ENCODE measurements at regions not wholly inside any gene's neighbourhood (a gene's known extent, or its start where the extent isn't known, plus 50 kb on each side); places are given as distances from the start of the nearest gene placed in this dataset.

DNA sequence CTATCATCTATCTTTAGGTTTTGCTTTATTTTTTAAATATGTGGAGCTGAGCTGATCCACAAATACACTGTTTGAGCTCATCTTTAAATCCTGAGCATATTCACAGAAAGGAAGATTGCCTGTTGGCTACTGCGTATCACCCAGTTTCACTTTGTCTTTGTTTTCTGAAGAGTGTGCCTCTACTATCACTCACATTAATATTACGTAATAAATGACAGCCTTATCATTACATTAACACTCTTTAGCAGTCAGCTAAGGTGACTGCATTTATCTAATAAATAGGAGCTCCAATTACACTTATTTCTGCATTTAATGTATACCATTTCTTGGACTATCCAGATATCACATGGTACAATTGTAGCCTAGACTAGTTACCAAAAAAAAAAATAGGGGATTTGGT, 511.7 kb downstream of the NR2F1-AS1 start:
- TF ChIP-seq, protein P1, sequence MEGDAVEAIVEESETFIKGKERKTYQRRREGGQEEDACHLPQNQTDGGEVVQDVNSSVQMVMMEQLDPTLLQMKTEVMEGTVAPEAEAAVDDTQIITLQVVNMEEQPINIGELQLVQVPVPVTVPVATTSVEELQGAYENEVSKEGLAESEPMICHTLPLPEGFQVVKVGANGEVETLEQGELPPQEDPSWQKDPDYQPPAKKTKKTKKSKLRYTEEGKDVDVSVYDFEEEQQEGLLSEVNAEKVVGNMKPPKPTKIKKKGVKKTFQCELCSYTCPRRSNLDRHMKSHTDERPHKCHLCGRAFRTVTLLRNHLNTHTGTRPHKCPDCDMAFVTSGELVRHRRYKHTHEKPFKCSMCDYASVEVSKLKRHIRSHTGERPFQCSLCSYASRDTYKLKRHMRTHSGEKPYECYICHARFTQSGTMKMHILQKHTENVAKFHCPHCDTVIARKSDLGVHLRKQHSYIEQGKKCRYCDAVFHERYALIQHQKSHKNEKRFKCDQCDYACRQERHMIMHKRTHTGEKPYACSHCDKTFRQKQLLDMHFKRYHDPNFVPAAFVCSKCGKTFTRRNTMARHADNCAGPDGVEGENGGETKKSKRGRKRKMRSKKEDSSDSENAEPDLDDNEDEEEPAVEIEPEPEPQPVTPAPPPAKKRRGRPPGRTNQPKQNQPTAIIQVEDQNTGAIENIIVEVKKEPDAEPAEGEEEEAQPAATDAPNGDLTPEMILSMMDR (conservative IDR thresholded peaks at IDR 0.05; ENCODE audit: low read length): no peak
- no peak for TF ChIP-seq EZH2phosphoT487 (IDR thresholded peaks at IDR 0.05; ENCODE audit: borderline replicate concordance)
- no peaks in the 10 kb centered on the region for H3K4me1 ChIP-seq (ENCODE audit: insufficient read depth, low read length, poor library complexity, severe bottlenecking)
- no peaks in the 10 kb centered on the region for H3K79me2 ChIP-seq (ENCODE audit: insufficient read depth, low read length)
- no peaks in the 10 kb centered on the region for H3K9me3 ChIP-seq (ENCODE audit: insufficient read depth, low read depth, low read length)
- H3F3A ChIP-seq (ENCODE audit: low read depth): no peaks in the 10 kb centered on the region
- H2AFZ ChIP-seq (ENCODE audit: low read length): no peak overlapping the region
- H3K4me2 ChIP-seq (ENCODE audit: low read depth, low read length, poor library complexity, severe bottlenecking): no peak overlapping the region
- no peak overlapping the region for H3K4me3 ChIP-seq (ENCODE audit: low read length, poor library complexity, severe bottlenecking)
- H3K27me3 ChIP-seq (ENCODE audit: insufficient read depth, low read length, poor library complexity, severe bottlenecking): no peaks in the 10 kb centered on the region
- no peaks in the 10 kb centered on the region for H3K9me2 ChIP-seq (replicated peaks; ENCODE audit: low read depth, low read length)
- no peaks in the 10 kb centered on the region for H3K36me3 ChIP-seq (ENCODE audit: insufficient read depth, low read length)
- no peak overlapping the region for H3K9ac ChIP-seq (ENCODE audit: low read depth, low read length, poor library complexity, severe bottlenecking)
- no peaks in the 10 kb centered on the region for H4K20me1 ChIP-seq (ENCODE audit: insufficient read depth, low read length, poor library complexity, severe bottlenecking)

DNA sequence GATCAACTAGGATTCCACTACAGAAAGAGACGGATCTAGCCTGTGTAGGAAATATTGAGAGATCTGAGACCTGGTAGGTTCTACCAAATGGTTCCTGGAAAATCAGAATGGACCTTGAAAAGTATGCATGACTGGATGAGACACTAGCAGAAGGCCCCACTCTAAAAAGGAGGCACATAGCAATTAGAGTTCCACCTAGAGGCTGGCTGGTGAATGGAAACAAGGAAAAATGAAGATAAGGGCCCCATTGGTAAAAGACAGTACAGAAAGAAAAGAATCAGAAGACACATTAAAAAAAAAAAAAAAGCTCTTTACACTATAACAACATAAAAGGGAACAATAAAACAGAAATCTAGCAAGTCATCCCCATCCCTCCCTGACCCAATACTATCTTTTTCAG, 518.5 kb downstream of the NR2F1-AS1 start:
- Histone ChIP-seq H3K9ac (ENCODE audit: low read depth, low read length, poor library complexity, severe bottlenecking) (no peak overlapping the region), H3K27me3 (ENCODE audit: insufficient read depth, low read length, poor library complexity, severe bottlenecking) (no peaks in the 10 kb centered on the region), H2AFZ (ENCODE audit: low read length) (no peak overlapping the region), H3K4me2 (ENCODE audit: low read depth, low read length, poor library complexity, severe bottlenecking) (no peak overlapping the region), H3K79me2 (ENCODE audit: insufficient read depth, low read length) (no peaks in the 10 kb centered on the region), H3F3A (ENCODE audit: low read depth) (no peaks in the 10 kb centered on the region), H3K4me1 (ENCODE audit: insufficient read depth, low read length, poor library complexity, severe bottlenecking) (no peaks in the 10 kb centered on the region), H3K9me3 (ENCODE audit: insufficient read depth, low read depth, low read length) (no peaks in the 10 kb centered on the region), H4K20me1 (ENCODE audit: insufficient read depth, low read length, poor library complexity, severe bottlenecking) (no peaks in the 10 kb centered on the region), H3K4me3 (ENCODE audit: low read length, poor library complexity, severe bottlenecking) (no peak overlapping the region), H3K36me3 (ENCODE audit: insufficient read depth, low read length) (no peaks in the 10 kb centered on the region), H3K9me2 (replicated peaks; ENCODE audit: low read depth, low read length) (no peaks in the 10 kb centered on the region)
- TF ChIP-seq, protein P1 (conservative IDR thresholded peaks at IDR 0.05; ENCODE audit: low read length): peak; percentile 17; the same call in 1 of the 2 replicates
- no peak for TF ChIP-seq EZH2phosphoT487 (IDR thresholded peaks at IDR 0.05; ENCODE audit: borderline replicate concordance)

- Histone ChIP-seq H3K36me3 (ENCODE audit: insufficient read depth, low read length) (no peaks in the 10 kb centered on the region), H2AFZ (ENCODE audit: low read length) (no peak overlapping the region), H3K4me1 (ENCODE audit: insufficient read depth, low read length, poor library complexity, severe bottlenecking) (no peaks in the 10 kb centered on the region), H3K9ac (ENCODE audit: low read depth, low read length, poor library complexity, severe bottlenecking) (no peak overlapping the region), H3K9me3 (ENCODE audit: insufficient read depth, low read depth, low read length) (no peaks in the 10 kb centered on the region), H3K4me2 (ENCODE audit: low read depth, low read length, poor library complexity, severe bottlenecking) (no peak overlapping the region), H3K27me3 (ENCODE audit: insufficient read depth, low read length, poor library complexity, severe bottlenecking) (no peaks in the 10 kb centered on the region), H3K4me3 (ENCODE audit: low read length, poor library complexity, severe bottlenecking) (no peak overlapping the region), H3K9me2 (replicated peaks; ENCODE audit: low read depth, low read length) (no peaks in the 10 kb centered on the region), H3F3A (ENCODE audit: low read depth) (no peaks in the 10 kb centered on the region), H4K20me1 (ENCODE audit: insufficient read depth, low read length, poor library complexity, severe bottlenecking) (no peaks in the 10 kb centered on the region), H3K79me2 (ENCODE audit: insufficient read depth, low read length) (no peaks in the 10 kb centered on the region)
- TF ChIP-seq, protein P1 (conservative IDR thresholded peaks at IDR 0.05; ENCODE audit: low read length): no peak
- TF ChIP-seq EZH2phosphoT487 (IDR thresholded peaks at IDR 0.05; ENCODE audit: borderline replicate concordance): no peak
Observed at GRCh38 chr5:93058309-93058708, 522.7 kb downstream of the NR2F1-AS1 start.

Data from Loucy (cell line).